ENCODE measurements at regions not wholly inside any gene's neighbourhood (a gene's known extent, or its start where the extent isn't known, plus 50 kb on each side); places are given as distances from the start of the nearest gene placed in this dataset.

DNA sequence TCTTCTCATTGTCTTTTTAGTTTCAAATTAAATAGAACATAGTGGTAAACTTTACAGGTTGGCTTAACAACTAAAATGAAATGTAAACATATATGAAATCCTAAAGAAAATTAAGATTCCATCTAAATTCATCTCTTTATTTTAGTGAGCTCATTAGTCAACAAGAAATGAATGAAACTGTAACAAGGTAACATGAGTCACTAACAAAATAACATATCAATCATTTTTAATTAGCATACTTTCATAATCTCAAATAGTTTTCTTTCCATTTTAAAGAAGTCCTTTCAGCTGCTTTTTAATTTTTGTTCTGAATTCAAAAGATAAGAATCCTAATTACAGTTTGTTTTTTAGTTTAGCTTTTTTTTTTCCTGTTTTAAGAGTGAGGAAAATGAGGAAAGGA, 688.6 kb upstream of the TENM4 start:
- Mint-ChIP-seq H3K36me3 (ENCODE audit: insufficient read depth in 1 of 3, low read depth in 3 of 3) (peaks cover 0 to 5% (median 0%) of the 10 kb centered on the region in 3 experiments; a peak in 2 of 7 replicates), H3K4me1 (no peaks in the 10 kb centered on the region), H3K27ac (no peak overlapping the region), H3K4me3 (no peak overlapping the region), H3K9me3 (peaks cover 0 to 6% of the 10 kb centered on the region in 2 experiments; a peak in 3 of 5 replicates), H3K27me3 (ENCODE audit: low read depth) (no peaks in the 10 kb centered on the region)
- Histone ChIP-seq H2AK5ac (ENCODE audit: insufficient read length, low read length) (no peak overlapping the region), H3K79me1 (ENCODE audit: insufficient read depth, low read depth, low read length, poor library complexity, severe bottlenecking) (no peaks in the 10 kb centered on the region), H3K14ac (ENCODE audit: insufficient read depth, low read length) (no peak overlapping the region), H3K27me3 (ENCODE audit: insufficient read depth, low read length) (no peaks in the 10 kb centered on the region), H2BK20ac (ENCODE audit: low read depth, low read length, poor library complexity, severe bottlenecking) (no peak overlapping the region), H4K8ac (replicated peaks; ENCODE audit: insufficient read length, low read depth, low read length) (no peak overlapping the region), H2BK15ac (ENCODE audit: low read depth, low read length) (no peak overlapping the region), H2AFZ (ENCODE audit: low read length) (no peak overlapping the region), H3T11ph (ENCODE audit: low read length) (no peak overlapping the region), H3K4me2 (ENCODE audit: insufficient read depth, insufficient read length, low read length) (no peak overlapping the region), H3K4ac (ENCODE audit: low read depth, low read length) (no peak overlapping the region), H3K23me2 (ENCODE audit: insufficient read length, low read depth, low read length, poor library complexity, severe bottlenecking) (no peaks in the 10 kb centered on the region), H3K9me3 (ENCODE audit: control insufficient read depth, low read depth, low read length) (no peaks in the 10 kb centered on the region), H3K56ac (ENCODE audit: insufficient read length, low read depth, low read length) (no peak overlapping the region), H2BK5ac (ENCODE audit: insufficient read length, low read length) (no peak overlapping the region), H2BK12ac (ENCODE audit: insufficient read length, low read depth, low read length) (no peak overlapping the region), H3K9ac (ENCODE audit: extremely low read depth, insufficient read length, low read length) (no peak overlapping the region), H4K5ac (ENCODE audit: insufficient read length, low read depth, low read length) (no peak overlapping the region), H3K27ac (ENCODE audit: insufficient read length, low read depth, low read length) (no peak overlapping the region), H2BK120ac (ENCODE audit: low read depth, low read length, poor library complexity, severe bottlenecking) (no peak overlapping the region), H3K23ac (ENCODE audit: insufficient read length, low read depth, low read length) (no peak overlapping the region), H4K20me1 (ENCODE audit: control insufficient read depth, insufficient read depth, insufficient read length) (no peaks in the 10 kb centered on the region), H4K91ac (ENCODE audit: insufficient read length, low read depth, low read length) (no peak overlapping the region), H3K79me2 (ENCODE audit: insufficient read depth, low read length) (no peaks in the 10 kb centered on the region), H3K4me1 (ENCODE audit: insufficient read depth, low read length) (no peaks in the 10 kb centered on the region), H3K18ac (ENCODE audit: insufficient read length, low read depth, low read length) (no peak overlapping the region)
- TF ChIP-seq, protein P1, sequence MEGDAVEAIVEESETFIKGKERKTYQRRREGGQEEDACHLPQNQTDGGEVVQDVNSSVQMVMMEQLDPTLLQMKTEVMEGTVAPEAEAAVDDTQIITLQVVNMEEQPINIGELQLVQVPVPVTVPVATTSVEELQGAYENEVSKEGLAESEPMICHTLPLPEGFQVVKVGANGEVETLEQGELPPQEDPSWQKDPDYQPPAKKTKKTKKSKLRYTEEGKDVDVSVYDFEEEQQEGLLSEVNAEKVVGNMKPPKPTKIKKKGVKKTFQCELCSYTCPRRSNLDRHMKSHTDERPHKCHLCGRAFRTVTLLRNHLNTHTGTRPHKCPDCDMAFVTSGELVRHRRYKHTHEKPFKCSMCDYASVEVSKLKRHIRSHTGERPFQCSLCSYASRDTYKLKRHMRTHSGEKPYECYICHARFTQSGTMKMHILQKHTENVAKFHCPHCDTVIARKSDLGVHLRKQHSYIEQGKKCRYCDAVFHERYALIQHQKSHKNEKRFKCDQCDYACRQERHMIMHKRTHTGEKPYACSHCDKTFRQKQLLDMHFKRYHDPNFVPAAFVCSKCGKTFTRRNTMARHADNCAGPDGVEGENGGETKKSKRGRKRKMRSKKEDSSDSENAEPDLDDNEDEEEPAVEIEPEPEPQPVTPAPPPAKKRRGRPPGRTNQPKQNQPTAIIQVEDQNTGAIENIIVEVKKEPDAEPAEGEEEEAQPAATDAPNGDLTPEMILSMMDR (conservative IDR thresholded peaks at IDR 0.05): no peak
- no peak for DNase-seq

Data from H9 (cell line).